GM18511 (cell line): ENCODE measurements at regions not wholly inside any gene's neighbourhood (a gene's known extent, or its start where the extent isn't known, plus 50 kb on each side); places are given as distances from the start of the nearest gene placed in this dataset.
A peak's percentile ranks its signal among the peaks of the same experiment; 100 is the strongest.
"Not testable (repeated sequence)": the region's sequence is repeated elsewhere in the genome, so short reads cannot be mapped to it uniquely, and the experiment has no call there.

Source experiments
- ATAC-seq: cut with Tn5 transposase; IDR thresholded peaks from one replicate; pipeline ENCODE4 v1.9.1; 2021; ENCODE audit warnings: mild to moderate bottlenecking, moderate library complexity; ENCODE audit not compliant: unreplicated experiment

GRCh38 chr3:109784852-109785631 is 447.7 kb upstream of the DPPA4 start:
- no peak for ATAC-seq

- ATAC-seq: no peak
Observed at GRCh38 chr3:109803274-109803673, 465.9 kb upstream of the DPPA4 start.

GRCh38 chr3:109804697-109805096 is 467.4 kb upstream of the DPPA4 start:
- ATAC-seq: peak; percentile 60

- peak; percentile 82 for ATAC-seq
Observed at GRCh38 chr3:109806929-109807328, 469.6 kb upstream of the DPPA4 start.

- no peak for ATAC-seq
Observed at GRCh38 chr3:109809513-109809912, 472.2 kb upstream of the DPPA4 start.

- ATAC-seq: no peak
Observed at GRCh38 chr3:109818081-109818480, 480.7 kb upstream of the DPPA4 start.

GRCh38 chr3:109819734-109820133 is 482.4 kb upstream of the DPPA4 start:
- no peak for ATAC-seq

GRCh38 chr3:109825971-109826810 is 488.8 kb upstream of the DPPA4 start:
- ATAC-seq: no peak

- ATAC-seq: no peak
Observed at GRCh38 chr3:109831403-109831802, 494.1 kb upstream of the DPPA4 start.

- ATAC-seq: no peak
Observed at GRCh38 chr3:109835958-109836357, 498.6 kb upstream of the DPPA4 start.

- no peak for ATAC-seq
Observed at GRCh38 chr3:109851854-109852253, 514.5 kb upstream of the DPPA4 start.

- no peak for ATAC-seq
Observed at GRCh38 chr3:109852283-109852682, 514.9 kb upstream of the DPPA4 start.

- no peak for ATAC-seq
Observed at GRCh38 chr3:109853077-109853731, 515.9 kb upstream of the DPPA4 start.

- ATAC-seq: no peak
Observed at GRCh38 chr3:109863701-109864100, 526.4 kb upstream of the DPPA4 start.

- no peak for ATAC-seq
Observed at GRCh38 chr3:109864452-109864851, 527.1 kb upstream of the DPPA4 start.

GRCh38 chr3:109869586-109869985 is 532.2 kb upstream of the DPPA4 start:
- ATAC-seq: no peak

GRCh38 chr3:109874896-109875708 is 537.8 kb upstream of the DPPA4 start:
- ATAC-seq: no peak

GRCh38 chr3:109877616-109878015 is 540.3 kb upstream of the DPPA4 start:
- not testable (repeated sequence) for ATAC-seq

GRCh38 chr3:109882144-109882543 is 544.8 kb upstream of the DPPA4 start:
- ATAC-seq: no peak

GRCh38 chr3:109887293-109887692 is 549.9 kb upstream of the DPPA4 start:
- ATAC-seq: no peak

GRCh38 chr3:109888026-109888425 is 550.7 kb upstream of the DPPA4 start:
- peak; percentile 67 for ATAC-seq
